Calu3 (cell line): ENCODE measurements at regions not wholly inside any gene's neighbourhood (a gene's known extent, or its start where the extent isn't known, plus 50 kb on each side); places are given as distances from the start of the nearest gene placed in this dataset.

Experiments used
- BruUV-seq: library from RNA; stranded (reverse); fragments of 400-500 nt; replicated peaks from 2 replicates; lab custom pipeline; 2021; lab: Mats Ljungman, UMichigan
- CTCF ChIA-PET: fragments of 300-600 bp; sonication (Branson Sonifier 250); formaldehyde crosslinking; loops from one replicate; lab custom pipeline; 2022; ENCODE audit warnings: antibody characterized with exemption; lab: Charles Lee
- DNase-seq: peaks from one replicate; pipeline ENCODE4 v3.0.0; 2022
- H3K27ac Mint-ChIP-seq: one replicate; pipeline ENCODE4 v1.8.0; 2022; ENCODE audit warnings: mixed read lengths; ENCODE audit not compliant: unreplicated experiment
- H3K27me3 Mint-ChIP-seq: one replicate; pipeline ENCODE4 v1.8.0; 2022; ENCODE audit warnings: mixed read lengths; ENCODE audit not compliant: unreplicated experiment
- H3K36me3 Mint-ChIP-seq: one replicate; pipeline ENCODE4 v1.8.0; 2022; ENCODE audit warnings: mild to moderate bottlenecking, moderate library complexity, mixed read lengths; ENCODE audit not compliant: insufficient read depth, unreplicated experiment
- H3K4me1 Mint-ChIP-seq: one replicate; pipeline ENCODE4 v1.8.0; 2022; ENCODE audit warnings: mild to moderate bottlenecking, low read depth, mixed read lengths; ENCODE audit not compliant: unreplicated experiment
- H3K4me3 Mint-ChIP-seq: one replicate; pipeline ENCODE4 v1.8.0; 2022; ENCODE audit warnings: mild to moderate bottlenecking, low read depth, moderate library complexity, mixed read lengths; ENCODE audit not compliant: unreplicated experiment
- H3K9me3 Mint-ChIP-seq: one replicate; pipeline ENCODE4 v1.8.0; 2022; ENCODE audit warnings: low read depth, mixed read lengths; ENCODE audit not compliant: unreplicated experiment
- intact Hi-C: fragments of 100-400 bp; cut with micrococcal nuclease; formaldehyde crosslinking; loops from one replicate; pipeline ENCODE4 v1.10.0; 2022; ENCODE audit not compliant: unreplicated experiment
- TF ChIP-seq, protein P1 (sequence below): fragments of 200-600 bp; IDR thresholded peaks from one replicate; pipeline ENCODE4 v1.8.0; 2022; ENCODE audit warnings: antibody characterized with exemption; ENCODE audit not compliant: unreplicated experiment

DNA sequence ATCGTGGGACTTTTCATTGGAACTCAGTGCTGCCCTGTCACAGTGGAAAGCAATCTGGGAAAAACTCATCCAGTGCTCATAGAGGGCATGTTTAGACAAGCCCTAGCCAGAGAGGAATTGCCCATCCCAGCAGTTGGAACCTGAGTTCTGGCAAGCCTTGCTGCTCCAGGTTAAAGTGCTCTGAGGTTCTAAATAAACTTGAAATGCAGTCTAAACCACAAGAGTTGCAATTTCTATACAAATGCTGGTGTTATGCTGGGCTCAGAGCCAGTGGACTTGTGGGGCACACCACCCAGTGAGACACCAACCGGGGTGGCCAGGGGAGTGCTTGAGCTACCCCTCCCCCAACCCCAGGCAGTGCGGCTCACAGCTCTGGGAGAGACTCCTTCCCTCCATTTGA, 142.8 kb upstream of the PPP1R2C start:
- H3K36me3 Mint-ChIP-seq, result no peaks in the 10 kb centered on the region
- no peak for DNase-seq
- no peaks in the 10 kb centered on the region for H3K4me1 Mint-ChIP-seq
- CTCF ChIA-PET, result interaction anchor here (0.6 kb wide), 1 partner anchor 131 kb away, joined by 3 read pairs; no protein-coding TSS in a partner anchor
- TF ChIP-seq, protein P1, sequence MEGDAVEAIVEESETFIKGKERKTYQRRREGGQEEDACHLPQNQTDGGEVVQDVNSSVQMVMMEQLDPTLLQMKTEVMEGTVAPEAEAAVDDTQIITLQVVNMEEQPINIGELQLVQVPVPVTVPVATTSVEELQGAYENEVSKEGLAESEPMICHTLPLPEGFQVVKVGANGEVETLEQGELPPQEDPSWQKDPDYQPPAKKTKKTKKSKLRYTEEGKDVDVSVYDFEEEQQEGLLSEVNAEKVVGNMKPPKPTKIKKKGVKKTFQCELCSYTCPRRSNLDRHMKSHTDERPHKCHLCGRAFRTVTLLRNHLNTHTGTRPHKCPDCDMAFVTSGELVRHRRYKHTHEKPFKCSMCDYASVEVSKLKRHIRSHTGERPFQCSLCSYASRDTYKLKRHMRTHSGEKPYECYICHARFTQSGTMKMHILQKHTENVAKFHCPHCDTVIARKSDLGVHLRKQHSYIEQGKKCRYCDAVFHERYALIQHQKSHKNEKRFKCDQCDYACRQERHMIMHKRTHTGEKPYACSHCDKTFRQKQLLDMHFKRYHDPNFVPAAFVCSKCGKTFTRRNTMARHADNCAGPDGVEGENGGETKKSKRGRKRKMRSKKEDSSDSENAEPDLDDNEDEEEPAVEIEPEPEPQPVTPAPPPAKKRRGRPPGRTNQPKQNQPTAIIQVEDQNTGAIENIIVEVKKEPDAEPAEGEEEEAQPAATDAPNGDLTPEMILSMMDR, result no peak
- BruUV-seq, result no TSS peak
- no peak overlapping the region for H3K27ac Mint-ChIP-seq
- peaks cover 11% of the 10 kb centered on the region for H3K9me3 Mint-ChIP-seq
- H3K27me3 Mint-ChIP-seq, result no peaks in the 10 kb centered on the region
- H3K4me3 Mint-ChIP-seq, result no peak overlapping the region
- intact Hi-C loops, result no loop called here

DNA sequence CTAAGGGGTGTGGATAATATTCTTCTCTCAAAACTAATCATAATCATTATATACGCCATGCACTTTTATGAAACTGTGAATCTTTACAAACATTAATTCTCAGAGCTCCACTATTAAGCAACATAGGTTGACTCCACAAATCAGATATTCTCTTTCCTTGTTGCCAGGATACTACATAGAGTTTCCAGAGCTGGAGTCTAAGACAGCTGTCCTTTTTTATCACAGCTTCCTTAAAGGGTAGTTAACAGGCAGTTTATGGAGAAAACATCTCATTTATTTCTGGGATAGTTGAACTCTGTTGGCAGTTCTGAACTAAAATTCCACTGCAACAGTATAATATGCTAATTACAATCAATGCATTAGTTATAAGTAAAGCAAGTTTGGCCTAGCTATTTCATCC, 152.1 kb upstream of the PPP1R2C start:
- CTCF ChIA-PET, result no interaction called here
- Mint-ChIP-seq H3K4me3 (no peak overlapping the region), H3K36me3 (no peaks in the 10 kb centered on the region), H3K4me1 (no peaks in the 10 kb centered on the region), H3K27me3 (no peaks in the 10 kb centered on the region), H3K9me3 (peaks cover 3% of the 10 kb centered on the region), H3K27ac (no peak overlapping the region)
- no peak for DNase-seq
- intact Hi-C loops, result no loop called here
- TF ChIP-seq, protein P1, result no peak
- no TSS peak for BruUV-seq

DNA sequence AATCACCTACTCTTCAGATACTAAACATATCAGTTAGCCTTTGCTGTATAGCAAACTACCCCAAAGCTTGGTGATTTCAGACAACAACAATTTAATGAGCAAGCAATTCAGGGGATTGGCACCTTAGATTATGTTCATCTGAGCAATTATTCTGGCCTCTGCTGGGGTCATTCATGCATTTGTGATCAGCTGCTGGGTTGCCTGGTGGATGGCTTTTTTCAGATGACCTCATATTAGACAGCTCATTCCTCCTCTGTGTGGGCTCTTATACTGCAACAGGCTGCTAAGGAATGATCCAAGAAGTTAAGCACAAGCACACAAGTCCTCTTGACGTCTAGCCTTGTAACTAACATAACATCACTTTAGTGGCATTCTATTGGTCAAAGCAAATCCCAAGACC, 153.0 kb upstream of the PPP1R2C start:
- Mint-ChIP-seq H3K36me3 (no peaks in the 10 kb centered on the region), H3K9me3 (peaks cover 3% of the 10 kb centered on the region)
- TF ChIP-seq, protein P1, result no peak

DNA sequence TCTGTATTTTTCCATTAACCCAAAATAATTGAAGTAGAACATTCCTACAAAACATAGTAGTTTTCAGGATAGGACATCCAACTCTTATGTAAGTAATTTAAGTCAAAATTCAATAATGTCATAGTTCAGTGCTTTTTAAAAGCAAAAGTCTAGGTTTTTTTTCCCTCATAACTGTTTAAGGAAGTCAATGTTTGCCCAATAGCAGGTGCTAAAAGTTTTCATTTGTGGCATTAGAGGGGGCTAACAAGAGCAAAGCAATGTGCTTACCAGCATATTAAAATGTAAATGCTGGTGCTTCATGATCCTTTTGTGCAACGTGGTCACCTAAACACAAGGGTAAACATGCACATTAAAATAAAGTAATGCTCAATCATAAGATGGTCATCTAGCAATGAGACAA, 155.2 kb upstream of the PPP1R2C start:
- CTCF ChIA-PET, result no interaction called here
- H3K4me1 Mint-ChIP-seq, result no peaks in the 10 kb centered on the region
- H3K36me3 Mint-ChIP-seq, result no peaks in the 10 kb centered on the region
- no peak for DNase-seq
- H3K9me3 Mint-ChIP-seq, result peaks cover 3% of the 10 kb centered on the region
- intact Hi-C loops, result no loop called here
- TF ChIP-seq, protein P1, result no peak
- BruUV-seq, result no TSS peak
- H3K27me3 Mint-ChIP-seq, result no peaks in the 10 kb centered on the region
- no peak overlapping the region for H3K27ac Mint-ChIP-seq
- no peak overlapping the region for H3K4me3 Mint-ChIP-seq

More for the DNA sequence above, 153.0 kb upstream of the PPP1R2C start:
- CTCF ChIA-PET, result no interaction called here
- Mint-ChIP-seq H3K27ac (no peak overlapping the region), H3K4me1 (no peaks in the 10 kb centered on the region), H3K4me3 (no peak overlapping the region), H3K27me3 (no peaks in the 10 kb centered on the region)
- no TSS peak for BruUV-seq
- DNase-seq, result no peak
- intact Hi-C loops, result no loop called here
